Neural cell (in vitro differentiated cells): ENCODE measurements at regions not wholly inside any gene's neighbourhood (a gene's known extent, or its start where the extent isn't known, plus 50 kb on each side); places are given as distances from the start of the nearest gene placed in this dataset.

Experiments
- H2AFZ ChIP-seq: fragments of 200-600, 300-800 bp; sonication (generic), shearing (Covaris generic); 2 replicates; pipeline ENCODE4 v1.6.0; 2014; ENCODE audit warnings: low read depth, mild to moderate bottlenecking, antibody characterized with exemption, low read length, moderate library complexity
- H3F3A ChIP-seq: fragments of 200-600 bp; shearing (Covaris generic); 2 replicates; pipeline ENCODE4 v1.6.1; 2016; ENCODE audit warnings: mild to moderate bottlenecking, moderate library complexity, mixed read lengths, antibody characterized with exemption, low read length; ENCODE audit not compliant: insufficient read depth, poor library complexity, severe bottlenecking
- H3K27ac ChIP-seq: fragments of 200-600, 300-800 bp; sonication (generic), shearing (Covaris generic); 2 replicates; pipeline ENCODE4 v1.5.1; 2014; ENCODE audit warnings: mild to moderate bottlenecking, low read length, moderate library complexity
- H3K27me3 ChIP-seq: fragments of 300-800, 200-600 bp; sonication (generic), shearing (Covaris generic); 2 replicates; pipeline ENCODE4 v1.6.0; 2014; ENCODE audit warnings: mild to moderate bottlenecking, low read depth, low read length, moderate library complexity; ENCODE audit not compliant: insufficient read depth
- H3K36me3 ChIP-seq: fragments of 300-800, 200-600 bp; sonication (generic), shearing (Covaris generic); 2 replicates; pipeline ENCODE4 v1.5.1; 2014; ENCODE audit warnings: mild to moderate bottlenecking, antibody characterized with exemption, low read length, moderate library complexity; ENCODE audit not compliant: insufficient read depth
- H3K4me2 ChIP-seq: fragments of 300-800, 200-600 bp; sonication (generic), shearing (Covaris generic); 2 replicates; pipeline ENCODE4 v1.6.0; 2014; ENCODE audit warnings: mild to moderate bottlenecking, low read length
- H3K4me3 ChIP-seq: fragments of 300-800, 200-600 bp; sonication (generic), shearing (Covaris generic); 2 replicates; pipeline ENCODE4 v1.5.1; 2014; ENCODE audit warnings: mild to moderate bottlenecking, low read length, moderate library complexity
- H3K79me2 ChIP-seq: fragments of 200-600 bp; shearing (Covaris generic); replicated peaks from 2 replicates; pipeline ENCODE4 v1.6.0; 2014; ENCODE audit warnings: mild to moderate bottlenecking, low read length, moderate library complexity; ENCODE audit not compliant: insufficient read depth
- H3K9ac ChIP-seq: fragments of 300-800, 200-600 bp; sonication (generic), shearing (Covaris generic); 2 replicates; pipeline ENCODE4 v1.6.1; 2016; ENCODE audit warnings: mild to moderate bottlenecking, low read length, mixed read lengths
- H3K9me2 ChIP-seq: fragments of 200-600 bp; shearing (Covaris generic); 2 replicates; pipeline ENCODE4 v1.6.1; 2016; ENCODE audit warnings: mild to moderate bottlenecking, low read length, mixed read lengths; ENCODE audit not compliant: insufficient read depth
- H3K9me3 ChIP-seq: fragments of 200-600, 300-800 bp; sonication (generic), shearing (Covaris generic); 2 replicates; pipeline ENCODE4 v1.6.1; 2016; ENCODE audit warnings: mild to moderate bottlenecking, mixed run types, low read length, moderate library complexity, mixed read lengths
- H4K20me1 ChIP-seq: fragments of 200-600 bp; shearing (Covaris generic); 2 replicates; pipeline ENCODE4 v1.6.1; 2016; ENCODE audit warnings: mild to moderate bottlenecking, mixed run types; ENCODE audit not compliant: insufficient read depth
- EP300 ChIP-seq: fragments of 450-650 bp; conservative IDR thresholded peaks from 2 replicates; pipeline ENCODE4 v1.6.1; 2014; ENCODE audit warnings: antibody characterized with exemption, mild to moderate bottlenecking, moderate library complexity; ENCODE audit not compliant: poor library complexity, severe bottlenecking
- EZH2 ChIP-seq: fragments of 200-600, 300-800 bp; shearing (Covaris generic), sonication (generic); IDR thresholded peaks from 2 replicates; pipeline ENCODE4 v1.6.1; 2014; ENCODE audit warnings: antibody characterized with exemption, low read length, borderline replicate concordance, mild to moderate bottlenecking; ENCODE audit not compliant: insufficient read depth, poor library complexity, severe bottlenecking
- MXI1 ChIP-seq: fragments of 450-650 bp; conservative IDR thresholded peaks from 2 replicates; pipeline ENCODE4 v1.6.1; 2014; ENCODE audit warnings: antibody characterized with exemption, mild to moderate bottlenecking; ENCODE audit not compliant: poor library complexity, severe bottlenecking
- POLR2AphosphoS5 ChIP-seq: IDR thresholded peaks from 2 replicates; pipeline ENCODE4 v1.6.1; 2012
- RAD21 ChIP-seq: fragments of 450-650 bp; conservative IDR thresholded peaks from 2 replicates; pipeline ENCODE4 v1.6.1; 2014; ENCODE audit warnings: antibody characterized with exemption, mild to moderate bottlenecking, moderate library complexity
- SMC3 ChIP-seq: fragments of 450-650 bp; conservative IDR thresholded peaks from 2 replicates; pipeline ENCODE4 v1.6.1; 2014; ENCODE audit warnings: antibody characterized with exemption, mild to moderate bottlenecking, moderate library complexity; ENCODE audit not compliant: poor library complexity
- TAF1 ChIP-seq: IDR thresholded peaks from 2 replicates; pipeline ENCODE4 v1.6.1; 2012; ENCODE audit warnings: low read depth
- TF ChIP-seq, protein P1 (sequence below): fragments of 450-650 bp; IDR thresholded peaks from 2 replicates; pipeline ENCODE4 v1.5.1; 2014; ENCODE audit warnings: antibody characterized with exemption, mild to moderate bottlenecking, moderate library complexity; ENCODE audit not compliant: poor library complexity, severe bottlenecking
- TF ChIP-seq, protein P2 (sequence below): IDR thresholded peaks from 2 replicates; pipeline ENCODE4 v1.6.1; 2012; ENCODE audit warnings: borderline replicate concordance

DNA sequence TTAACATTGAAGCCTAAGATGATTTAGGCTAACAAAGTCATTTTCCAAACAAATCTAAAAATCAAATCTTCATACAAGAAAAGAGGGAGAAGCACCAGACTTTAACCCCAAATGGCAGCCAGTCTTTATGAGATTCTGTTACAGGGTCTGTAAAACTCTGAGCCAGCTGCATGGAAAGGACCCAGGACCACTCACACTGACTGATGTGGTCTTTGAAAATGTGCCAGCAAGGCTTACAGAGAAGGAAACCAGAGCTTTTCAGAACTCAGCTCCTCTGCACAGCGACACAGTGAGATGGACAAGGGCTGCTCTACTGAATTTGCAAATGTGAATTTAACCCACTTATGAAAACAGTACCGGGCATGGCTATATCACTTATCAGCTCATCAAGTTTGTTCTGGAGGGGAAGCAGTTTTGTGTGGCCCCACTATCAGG, 98.8 kb upstream of the SERP2 start:
- H3K27me3 ChIP-seq = no peaks in the 10 kb centered on the region
- no peaks in the 10 kb centered on the region for H3K79me2 ChIP-seq
- no peaks in the 10 kb centered on the region for H3K36me3 ChIP-seq
- H3K4me2 ChIP-seq = no peak overlapping the region
- TF ChIP-seq POLR2AphosphoS5 (no peak), MXI1 (no peak), EP300 (no peak), SMC3 (no peak), EZH2 (no peak), RAD21 (no peak), TAF1 (no peak)
- TF ChIP-seq, protein P1, sequence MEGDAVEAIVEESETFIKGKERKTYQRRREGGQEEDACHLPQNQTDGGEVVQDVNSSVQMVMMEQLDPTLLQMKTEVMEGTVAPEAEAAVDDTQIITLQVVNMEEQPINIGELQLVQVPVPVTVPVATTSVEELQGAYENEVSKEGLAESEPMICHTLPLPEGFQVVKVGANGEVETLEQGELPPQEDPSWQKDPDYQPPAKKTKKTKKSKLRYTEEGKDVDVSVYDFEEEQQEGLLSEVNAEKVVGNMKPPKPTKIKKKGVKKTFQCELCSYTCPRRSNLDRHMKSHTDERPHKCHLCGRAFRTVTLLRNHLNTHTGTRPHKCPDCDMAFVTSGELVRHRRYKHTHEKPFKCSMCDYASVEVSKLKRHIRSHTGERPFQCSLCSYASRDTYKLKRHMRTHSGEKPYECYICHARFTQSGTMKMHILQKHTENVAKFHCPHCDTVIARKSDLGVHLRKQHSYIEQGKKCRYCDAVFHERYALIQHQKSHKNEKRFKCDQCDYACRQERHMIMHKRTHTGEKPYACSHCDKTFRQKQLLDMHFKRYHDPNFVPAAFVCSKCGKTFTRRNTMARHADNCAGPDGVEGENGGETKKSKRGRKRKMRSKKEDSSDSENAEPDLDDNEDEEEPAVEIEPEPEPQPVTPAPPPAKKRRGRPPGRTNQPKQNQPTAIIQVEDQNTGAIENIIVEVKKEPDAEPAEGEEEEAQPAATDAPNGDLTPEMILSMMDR = no peak
- TF ChIP-seq, protein P2, sequence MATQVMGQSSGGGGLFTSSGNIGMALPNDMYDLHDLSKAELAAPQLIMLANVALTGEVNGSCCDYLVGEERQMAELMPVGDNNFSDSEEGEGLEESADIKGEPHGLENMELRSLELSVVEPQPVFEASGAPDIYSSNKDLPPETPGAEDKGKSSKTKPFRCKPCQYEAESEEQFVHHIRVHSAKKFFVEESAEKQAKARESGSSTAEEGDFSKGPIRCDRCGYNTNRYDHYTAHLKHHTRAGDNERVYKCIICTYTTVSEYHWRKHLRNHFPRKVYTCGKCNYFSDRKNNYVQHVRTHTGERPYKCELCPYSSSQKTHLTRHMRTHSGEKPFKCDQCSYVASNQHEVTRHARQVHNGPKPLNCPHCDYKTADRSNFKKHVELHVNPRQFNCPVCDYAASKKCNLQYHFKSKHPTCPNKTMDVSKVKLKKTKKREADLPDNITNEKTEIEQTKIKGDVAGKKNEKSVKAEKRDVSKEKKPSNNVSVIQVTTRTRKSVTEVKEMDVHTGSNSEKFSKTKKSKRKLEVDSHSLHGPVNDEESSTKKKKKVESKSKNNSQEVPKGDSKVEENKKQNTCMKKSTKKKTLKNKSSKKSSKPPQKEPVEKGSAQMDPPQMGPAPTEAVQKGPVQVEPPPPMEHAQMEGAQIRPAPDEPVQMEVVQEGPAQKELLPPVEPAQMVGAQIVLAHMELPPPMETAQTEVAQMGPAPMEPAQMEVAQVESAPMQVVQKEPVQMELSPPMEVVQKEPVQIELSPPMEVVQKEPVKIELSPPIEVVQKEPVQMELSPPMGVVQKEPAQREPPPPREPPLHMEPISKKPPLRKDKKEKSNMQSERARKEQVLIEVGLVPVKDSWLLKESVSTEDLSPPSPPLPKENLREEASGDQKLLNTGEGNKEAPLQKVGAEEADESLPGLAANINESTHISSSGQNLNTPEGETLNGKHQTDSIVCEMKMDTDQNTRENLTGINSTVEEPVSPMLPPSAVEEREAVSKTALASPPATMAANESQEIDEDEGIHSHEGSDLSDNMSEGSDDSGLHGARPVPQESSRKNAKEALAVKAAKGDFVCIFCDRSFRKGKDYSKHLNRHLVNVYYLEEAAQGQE = no peak
- no peaks in the 10 kb centered on the region for H4K20me1 ChIP-seq
- H3K9me3 ChIP-seq = no peaks in the 10 kb centered on the region
- no peak overlapping the region for H2AFZ ChIP-seq
- no peak overlapping the region for H3K27ac ChIP-seq
- no peak overlapping the region for H3K4me3 ChIP-seq
- H3F3A ChIP-seq = no peaks in the 10 kb centered on the region
- H3K9me2 ChIP-seq = no peaks in the 10 kb centered on the region
- no peak overlapping the region for H3K9ac ChIP-seq

DNA sequence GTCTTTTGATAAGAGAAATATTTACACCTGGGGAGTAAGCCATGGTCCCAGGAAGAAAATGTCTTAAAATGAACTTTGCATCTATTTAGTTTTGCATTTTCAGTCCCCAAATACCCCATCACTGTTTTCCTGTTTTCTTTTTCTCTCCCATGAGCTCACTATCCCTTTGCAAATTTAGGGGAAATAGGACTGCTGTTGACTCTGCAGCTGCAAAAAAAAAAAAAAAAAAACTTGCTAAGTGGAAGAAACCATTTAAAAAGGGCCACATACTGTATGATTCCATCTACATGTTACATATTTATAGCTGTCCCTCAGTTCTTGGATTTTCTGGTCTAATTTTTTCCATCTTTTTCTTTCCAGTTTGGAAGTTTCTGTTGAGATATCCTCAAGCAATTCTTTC, 98.2 kb upstream of the SERP2 start:
- H3K9me3 ChIP-seq = no peaks in the 10 kb centered on the region
- no peak overlapping the region for H3K4me3 ChIP-seq
- no peaks in the 10 kb centered on the region for H3K36me3 ChIP-seq
- H3K27ac ChIP-seq = no peak overlapping the region
- H3K27me3 ChIP-seq = no peaks in the 10 kb centered on the region
- H3F3A ChIP-seq = no peaks in the 10 kb centered on the region
- no peak overlapping the region for H3K9ac ChIP-seq
- H3K9me2 ChIP-seq = no peaks in the 10 kb centered on the region
- no peaks in the 10 kb centered on the region for H4K20me1 ChIP-seq
- H3K79me2 ChIP-seq = no peaks in the 10 kb centered on the region
- H3K4me2 ChIP-seq = no peak overlapping the region
- TF ChIP-seq MXI1 (no peak), SMC3 (no peak), EZH2 (no peak), TAF1 (no peak), EP300 (no peak), RAD21 (no peak), POLR2AphosphoS5 (no peak)
- TF ChIP-seq, protein P1 = no peak
- TF ChIP-seq, protein P2 = no peak
- H2AFZ ChIP-seq = no peak overlapping the region
